Tibial nerve (tissue), 4 donors: ENCODE measurements at regions not wholly inside any gene's neighbourhood (a gene's known extent, or its start where the extent isn't known, plus 50 kb on each side); places are given as distances from the start of the nearest gene placed in this dataset.

Experiments
- DNase-seq, 2 donors: peaks; one replicate each; pipeline ENCODE4 v3.0.0-alpha.2; 2019; ENCODE audit warnings: low spot score in 2 of 2
- H3K27ac ChIP-seq, 4 donors: fragments of 200-600 bp; sonication (generic) in 3 of 4; one replicate each; pipeline ENCODE4 v1.5.1; 2017 to 2019; ENCODE audit warnings: mild to moderate bottlenecking in 1 of 4
- H3K27me3 ChIP-seq, 2 donors: fragments of 200-600 bp; sonication (generic) in 1 of 2; one replicate each; pipeline versions ENCODE4 v1.5.1 to v1.6.0; 2017 to 2019
- H3K36me3 ChIP-seq, 3 donors: fragments of 200-600 bp; sonication (generic); one replicate each; pipeline ENCODE4 v1.5.1; 2018 to 2019
- H3K4me1 ChIP-seq, 4 donors: fragments of 200-600 bp; sonication (generic) in 3 of 4; one replicate each; pipeline ENCODE4 v1.5.1; 2017 to 2019
- H3K4me3 ChIP-seq, 4 donors: fragments of 200-600 bp; sonication (generic) in 3 of 4; one replicate each; pipeline ENCODE4 v1.5.1; 2017 to 2019; ENCODE audit warnings: mild to moderate bottlenecking in 1 of 4, moderate library complexity in 1 of 4
- H3K9me3 ChIP-seq, 4 donors: fragments of 200-600 bp; sonication (generic) in 3 of 4; one replicate each; pipeline ENCODE4 v1.5.1; 2017 to 2019
- EP300 ChIP-seq, 2 donors: sonication (generic); formaldehyde crosslinking; IDR thresholded peaks; one replicate each; pipeline ENCODE4 v1.6.1; 2017; ENCODE audit warnings: antibody characterized with exemption in 2 of 2, mild to moderate bottlenecking in 1 of 2
- POLR2A ChIP-seq, 2 donors: fragments of 450-650 bp; IDR thresholded peaks; one replicate each; pipeline ENCODE4 v1.6.1; 2017; ENCODE audit warnings: antibody characterized with exemption in 2 of 2, mild to moderate bottlenecking in 2 of 2, moderate library complexity in 2 of 2
- WGBS, 2 donors: methylation state at CpG; one replicate each; pipeline ENCODE4 v1.1.5; 2018; 5-methylcytosine and 5-hydroxymethylcytosine counted together
- TF ChIP-seq, protein P1 (sequence below), 5 experiments: fragments of 200-600 bp in 3 of 5; fragments of 450-650 bp in 2 of 5; sonication (generic) in 3 of 5; IDR thresholded peaks; one replicate each; pipeline ENCODE4 v1.5.1; 2016 to 2019; ENCODE audit warnings: antibody characterized with exemption in 5 of 5, mild to moderate bottlenecking in 3 of 5, moderate library complexity in 2 of 5

DNA sequence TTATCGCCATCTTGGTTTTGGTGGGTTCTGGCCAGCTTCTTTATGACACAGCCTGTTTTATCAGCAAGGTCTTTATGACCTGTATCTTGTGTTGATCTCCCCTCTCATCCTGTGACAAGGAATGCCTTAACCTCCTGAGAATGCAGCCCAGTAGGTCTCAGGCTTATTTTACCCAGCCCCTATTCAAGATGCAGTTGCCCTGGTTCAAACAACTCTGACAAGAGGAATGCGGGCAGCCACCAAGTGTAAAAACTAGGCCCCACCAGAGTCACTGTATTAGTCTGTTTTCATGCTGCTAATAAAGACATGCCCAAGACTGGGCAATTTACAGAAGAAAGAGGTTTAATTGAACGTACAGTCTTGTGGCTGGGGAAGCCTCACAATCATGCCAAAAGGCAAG lies 671.3 kb downstream of the SORCS1 start:
- Histone ChIP-seq H3K27ac (no peak overlapping the region), H3K27me3 (no peaks in the 10 kb centered on the region), H3K4me3 (no peak overlapping the region), H3K36me3 (no peaks in the 10 kb centered on the region), H3K9me3 (peaks cover 0 to 6% (median 0%) of the 10 kb centered on the region in 4 donors), H3K4me1 (no peaks in the 10 kb centered on the region)
- WGBS, 2 donors: 85 to 86% methylated on average over 3 of the region's 3 CpGs
- no peak for DNase-seq
- TF ChIP-seq EP300 (IDR thresholded peaks at IDR 0.05): no peak
- TF ChIP-seq POLR2A (IDR thresholded peaks at IDR 0.05): no peak
- TF ChIP-seq, protein P1, sequence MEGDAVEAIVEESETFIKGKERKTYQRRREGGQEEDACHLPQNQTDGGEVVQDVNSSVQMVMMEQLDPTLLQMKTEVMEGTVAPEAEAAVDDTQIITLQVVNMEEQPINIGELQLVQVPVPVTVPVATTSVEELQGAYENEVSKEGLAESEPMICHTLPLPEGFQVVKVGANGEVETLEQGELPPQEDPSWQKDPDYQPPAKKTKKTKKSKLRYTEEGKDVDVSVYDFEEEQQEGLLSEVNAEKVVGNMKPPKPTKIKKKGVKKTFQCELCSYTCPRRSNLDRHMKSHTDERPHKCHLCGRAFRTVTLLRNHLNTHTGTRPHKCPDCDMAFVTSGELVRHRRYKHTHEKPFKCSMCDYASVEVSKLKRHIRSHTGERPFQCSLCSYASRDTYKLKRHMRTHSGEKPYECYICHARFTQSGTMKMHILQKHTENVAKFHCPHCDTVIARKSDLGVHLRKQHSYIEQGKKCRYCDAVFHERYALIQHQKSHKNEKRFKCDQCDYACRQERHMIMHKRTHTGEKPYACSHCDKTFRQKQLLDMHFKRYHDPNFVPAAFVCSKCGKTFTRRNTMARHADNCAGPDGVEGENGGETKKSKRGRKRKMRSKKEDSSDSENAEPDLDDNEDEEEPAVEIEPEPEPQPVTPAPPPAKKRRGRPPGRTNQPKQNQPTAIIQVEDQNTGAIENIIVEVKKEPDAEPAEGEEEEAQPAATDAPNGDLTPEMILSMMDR (IDR thresholded peaks at IDR 0.05): no peak

DNA sequence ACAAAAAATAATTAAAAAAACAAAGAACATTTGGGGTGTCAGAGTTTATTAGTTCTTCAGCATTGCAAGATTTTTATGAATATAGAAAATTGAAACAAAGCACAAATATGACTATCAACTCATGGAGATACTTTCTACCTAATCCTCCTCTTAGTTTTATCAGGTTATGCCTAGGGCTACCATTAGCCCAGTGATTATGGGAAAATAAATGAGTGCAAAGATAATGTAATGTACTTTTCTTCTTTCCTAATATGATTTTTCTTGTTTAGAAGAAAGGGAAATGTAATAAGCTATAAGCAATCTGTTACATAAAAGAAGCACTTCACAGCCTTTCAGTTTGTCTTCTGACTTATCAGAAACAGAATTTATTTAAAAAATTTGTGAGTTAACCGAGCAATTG lies 676.8 kb downstream of the SORCS1 start:
- Histone ChIP-seq H3K4me1 (no peaks in the 10 kb centered on the region), H3K36me3 (no peaks in the 10 kb centered on the region), H3K27me3 (no peaks in the 10 kb centered on the region), H3K4me3 (no peak overlapping the region), H3K9me3 (peaks cover 0 to 6% (median 0%) of the 10 kb centered on the region in 4 donors), H3K27ac (no peak overlapping the region)
- 60 to 76% methylated on average over 1 of the region's 1 CpG for WGBS, 2 donors
- DNase-seq: no peak
- TF ChIP-seq POLR2A (IDR thresholded peaks at IDR 0.05) (no peak), EP300 (IDR thresholded peaks at IDR 0.05) (no peak)
- TF ChIP-seq, protein P1 (IDR thresholded peaks at IDR 0.05): no peak

DNA sequence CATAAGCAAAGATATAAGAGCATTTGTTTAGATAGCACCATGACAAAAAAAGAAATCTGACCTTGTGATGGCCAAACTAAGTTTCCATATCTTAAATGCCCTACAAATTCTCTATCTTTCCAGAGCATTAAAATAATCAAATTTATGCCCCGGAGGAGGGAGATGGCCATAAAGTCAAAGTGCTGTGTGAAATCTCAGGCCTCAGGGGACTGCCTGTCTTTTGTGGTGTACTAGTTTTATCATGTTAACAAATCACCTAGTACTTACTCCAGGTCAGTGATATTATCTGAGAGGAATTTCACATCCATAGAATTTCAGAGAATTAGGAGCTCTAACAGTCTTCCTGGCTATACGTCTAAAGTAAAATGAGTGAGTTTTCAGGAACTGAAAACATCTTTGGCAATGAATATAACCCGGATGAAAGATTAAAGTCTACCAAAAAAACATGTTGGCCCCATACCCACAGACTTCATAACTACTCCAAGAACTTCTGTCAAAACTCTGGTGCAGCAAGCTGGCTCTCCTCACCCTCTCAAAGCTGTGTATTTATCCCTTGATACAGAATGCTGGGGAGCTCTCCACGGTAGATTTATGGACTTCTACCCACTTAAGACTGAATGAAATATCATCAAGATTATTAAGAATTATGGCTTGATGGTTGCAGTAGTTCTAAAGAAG lies 682.8 kb downstream of the SORCS1 start:
- DNase-seq: no peak
- Histone ChIP-seq H3K4me1 (no peaks in the 10 kb centered on the region), H3K9me3 (no peaks in the 10 kb centered on the region), H3K27ac (no peak overlapping the region), H3K36me3 (no peaks in the 10 kb centered on the region), H3K4me3 (no peak overlapping the region), H3K27me3 (no peaks in the 10 kb centered on the region)
- TF ChIP-seq EP300 (IDR thresholded peaks at IDR 0.05) (no peak), POLR2A (IDR thresholded peaks at IDR 0.05) (no peak)
- TF ChIP-seq, protein P1 (IDR thresholded peaks at IDR 0.05): no peak
- WGBS, 2 donors: 66 to 70% methylated on average over 4 of the region's 4 CpGs

DNA sequence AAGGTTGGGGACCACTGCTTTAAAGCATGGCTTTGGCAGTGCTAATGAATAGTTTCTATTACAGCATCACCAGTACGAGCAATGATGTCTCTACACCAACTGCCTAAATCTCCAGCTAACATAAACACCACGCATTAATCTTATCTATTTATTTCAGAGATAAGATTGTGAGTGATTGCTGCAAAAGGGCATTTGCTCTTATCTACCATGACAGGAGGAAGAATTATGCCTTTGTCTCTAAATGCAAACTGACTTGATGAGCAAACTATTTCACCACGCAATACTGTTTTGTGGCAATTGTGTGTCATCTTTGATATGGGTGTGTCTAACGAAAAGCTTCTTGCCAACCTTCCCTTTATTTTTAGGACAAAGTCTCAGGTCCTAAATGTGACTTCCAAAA lies 684.9 kb downstream of the SORCS1 start:
- no peaks in the 10 kb centered on the region for H3K4me1 ChIP-seq
- H3K36me3 ChIP-seq: no peaks in the 10 kb centered on the region
- H3K9me3 ChIP-seq: no peaks in the 10 kb centered on the region
- 88 to 90% methylated on average over 4 of the region's 4 CpGs for WGBS, 2 donors
- H3K4me3 ChIP-seq: no peak overlapping the region
- TF ChIP-seq, protein P1 (IDR thresholded peaks at IDR 0.05): no peak
- TF ChIP-seq POLR2A (IDR thresholded peaks at IDR 0.05) (no peak), EP300 (IDR thresholded peaks at IDR 0.05) (no peak)
- no peaks in the 10 kb centered on the region for H3K27me3 ChIP-seq
- no peak for DNase-seq
- H3K27ac ChIP-seq: no peak overlapping the region

DNA sequence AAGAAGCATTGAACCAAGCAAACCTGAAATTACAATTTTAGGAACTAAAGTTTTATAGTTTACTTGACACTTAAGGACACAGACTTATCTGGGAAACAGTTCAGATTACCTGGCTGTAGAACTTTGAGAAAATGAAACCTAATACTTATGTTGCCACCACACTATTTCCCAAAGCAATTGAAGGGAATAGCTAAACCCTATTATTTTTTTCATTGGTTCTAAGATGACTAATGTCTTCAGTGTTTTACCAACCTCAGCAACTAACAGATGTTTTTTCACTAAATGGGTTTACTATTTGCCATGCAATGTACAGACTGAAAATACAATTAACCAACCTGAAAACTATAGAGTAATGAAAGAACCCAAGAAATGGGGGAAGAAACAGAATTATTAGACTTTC lies 689.6 kb downstream of the SORCS1 start:
- H3K27me3 ChIP-seq: no peaks in the 10 kb centered on the region
- TF ChIP-seq EP300 (IDR thresholded peaks at IDR 0.05) (no peak), POLR2A (IDR thresholded peaks at IDR 0.05) (no peak)
- TF ChIP-seq, protein P1 (IDR thresholded peaks at IDR 0.05): no peak
- no peaks in the 10 kb centered on the region for H3K9me3 ChIP-seq
- no peak for DNase-seq
- H3K36me3 ChIP-seq: no peaks in the 10 kb centered on the region
- no peaks in the 10 kb centered on the region for H3K4me1 ChIP-seq
- H3K4me3 ChIP-seq: no peak overlapping the region
- no peak overlapping the region for H3K27ac ChIP-seq
